IPS DF 19.7 (cell line): ENCODE measurements at regions not wholly inside any gene's neighbourhood (a gene's known extent, or its start where the extent isn't known, plus 50 kb on each side); places are given as distances from the start of the nearest gene placed in this dataset.
"Not testable (repeated sequence)": the region's sequence is repeated elsewhere in the genome, so short reads cannot be mapped to it uniquely, and the experiment has no call there.

Experiments
- DNase-seq: peaks from one replicate; pipeline ENCODE4 v3.0.0-alpha.2; 2013; ENCODE audit warnings: low read depth, low spot score

GRCh38 chr7:76924756-76925155, 107.4 kb downstream of the SPDYE17 start:
- DNase-seq: not testable (repeated sequence)

GRCh38 chr7:76918619-76919018, 113.5 kb downstream of the SPDYE17 start:
- not testable (repeated sequence) for DNase-seq

GRCh38 chr7:76914361-76914760, 117.8 kb downstream of the SPDYE17 start:
- DNase-seq: not testable (repeated sequence)

- DNase-seq: not testable (repeated sequence)
These were observed 119.9 kb downstream of the SPDYE17 start for GRCh38 chr7:76912011-76912814.

- DNase-seq: not testable (repeated sequence)
These were observed 127.5 kb downstream of the SPDYE17 start for GRCh38 chr7:76904688-76905087.

- not testable (repeated sequence) for DNase-seq
These were observed 130.0 kb downstream of the SPDYE17 start for GRCh38 chr7:76901944-76902710.

GRCh38 chr7:76898807-76899206, 133.4 kb downstream of the SPDYE17 start:
- DNase-seq: not testable (repeated sequence)

- not testable (repeated sequence) for DNase-seq
These were observed 135.2 kb downstream of the SPDYE17 start for GRCh38 chr7:76897007-76897406.

- not testable (repeated sequence) for DNase-seq
These were observed 136.5 kb downstream of the SPDYE17 start for GRCh38 chr7:76895696-76896095.

GRCh38 chr7:76891771-76892170, 140.4 kb downstream of the SPDYE17 start:
- not testable (repeated sequence) for DNase-seq

GRCh38 chr7:76879733-76880288, 152.3 kb downstream of the SPDYE17 start:
- not testable (repeated sequence) for DNase-seq

GRCh38 chr7:76875760-76876159, 156.4 kb downstream of the SPDYE17 start:
- not testable (repeated sequence) for DNase-seq

- DNase-seq: not testable (repeated sequence)
These were observed 161.7 kb downstream of the SPDYE17 start for GRCh38 chr7:76870504-76870808.

GRCh38 chr7:76867364-76867889, 164.7 kb downstream of the SPDYE17 start:
- DNase-seq: not testable (repeated sequence)

- not testable (repeated sequence) for DNase-seq
These were observed 168.9 kb downstream of the SPDYE17 start for GRCh38 chr7:76863150-76863773.

GRCh38 chr7:76862241-76862640, 169.9 kb downstream of the SPDYE17 start:
- not testable (repeated sequence) for DNase-seq

GRCh38 chr7:76859933-76860332, 172.2 kb downstream of the SPDYE17 start:
- not testable (repeated sequence) for DNase-seq

GRCh38 chr7:76854631-76855030, 177.5 kb downstream of the SPDYE17 start:
- not testable (repeated sequence) for DNase-seq

- DNase-seq: not testable (repeated sequence)
These were observed 179.2 kb downstream of the SPDYE17 start for GRCh38 chr7:76852787-76853584.

- DNase-seq: not testable (repeated sequence)
These were observed 179.8 kb downstream of the SPDYE17 start for GRCh38 chr7:76852362-76852761.

- not testable (repeated sequence) for DNase-seq
These were observed 180.5 kb downstream of the SPDYE17 start for GRCh38 chr7:76851617-76852016.
